GM21825 (cell line): ENCODE measurements at regions not wholly inside any gene's neighbourhood (a gene's known extent, or its start where the extent isn't known, plus 50 kb on each side); places are given as distances from the start of the nearest gene placed in this dataset.
"Not testable (repeated sequence)": the region's sequence is repeated elsewhere in the genome, so short reads cannot be mapped to it uniquely, and the experiment has no call there.

Experiments used
- ATAC-seq: cut with Tn5 transposase; IDR thresholded peaks from one replicate; pipeline ENCODE4 v1.9.1; 2021; ENCODE audit warnings: mild to moderate bottlenecking, moderate library complexity; ENCODE audit not compliant: unreplicated experiment

DNA sequence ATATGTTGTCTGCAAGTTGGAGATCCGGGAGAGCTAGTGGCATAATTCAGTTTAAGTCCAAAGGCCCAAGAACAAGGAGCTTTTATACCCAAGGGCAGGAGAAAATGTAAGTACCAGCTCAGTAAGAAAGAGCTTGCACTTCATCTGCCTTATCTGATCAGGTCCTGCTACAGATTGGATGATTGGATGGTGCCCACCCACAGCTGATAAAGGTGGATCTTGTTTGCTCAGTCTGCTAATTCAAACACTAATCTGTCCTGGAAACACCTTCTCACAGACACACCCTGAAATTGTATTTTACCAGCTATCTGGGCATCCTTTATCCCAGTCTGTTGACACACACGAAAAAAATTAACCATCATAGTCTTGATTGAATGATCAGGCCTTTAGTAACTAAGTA is 230.7 kb upstream of the SLC16A7 start:
- no peak for ATAC-seq

GRCh38 chr12:59357811-59358210 is 238.0 kb upstream of the SLC16A7 start:
- no peak for ATAC-seq

DNA sequence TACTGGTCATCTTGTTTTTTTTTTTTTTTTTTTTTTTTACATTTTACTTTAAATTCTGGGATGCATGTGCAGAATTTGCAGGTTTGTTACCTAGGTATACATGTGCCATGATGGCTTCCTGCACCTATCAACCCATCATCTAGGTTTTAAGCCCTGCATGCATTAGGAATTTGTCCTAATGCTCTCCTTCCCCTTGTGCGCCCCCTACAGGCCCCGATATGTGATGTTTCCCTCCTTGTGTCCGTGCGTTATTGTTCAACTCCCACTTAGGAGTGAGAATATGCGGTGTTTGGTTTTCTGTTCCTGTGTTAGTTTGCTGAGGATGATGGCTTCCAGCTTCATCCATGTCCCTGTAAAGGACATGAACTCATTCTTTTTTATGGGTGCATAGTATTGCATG is 249.6 kb upstream of the SLC16A7 start:
- ATAC-seq = not testable (repeated sequence)

- ATAC-seq = no peak
Measured at GRCh38 chr12:59345406-59345805, 250.4 kb upstream of the SLC16A7 start.

GRCh38 chr12:59344224-59344623 is 251.6 kb upstream of the SLC16A7 start:
- ATAC-seq = no peak

GRCh38 chr12:59329462-59329861 is 266.4 kb upstream of the SLC16A7 start:
- no peak for ATAC-seq

DNA sequence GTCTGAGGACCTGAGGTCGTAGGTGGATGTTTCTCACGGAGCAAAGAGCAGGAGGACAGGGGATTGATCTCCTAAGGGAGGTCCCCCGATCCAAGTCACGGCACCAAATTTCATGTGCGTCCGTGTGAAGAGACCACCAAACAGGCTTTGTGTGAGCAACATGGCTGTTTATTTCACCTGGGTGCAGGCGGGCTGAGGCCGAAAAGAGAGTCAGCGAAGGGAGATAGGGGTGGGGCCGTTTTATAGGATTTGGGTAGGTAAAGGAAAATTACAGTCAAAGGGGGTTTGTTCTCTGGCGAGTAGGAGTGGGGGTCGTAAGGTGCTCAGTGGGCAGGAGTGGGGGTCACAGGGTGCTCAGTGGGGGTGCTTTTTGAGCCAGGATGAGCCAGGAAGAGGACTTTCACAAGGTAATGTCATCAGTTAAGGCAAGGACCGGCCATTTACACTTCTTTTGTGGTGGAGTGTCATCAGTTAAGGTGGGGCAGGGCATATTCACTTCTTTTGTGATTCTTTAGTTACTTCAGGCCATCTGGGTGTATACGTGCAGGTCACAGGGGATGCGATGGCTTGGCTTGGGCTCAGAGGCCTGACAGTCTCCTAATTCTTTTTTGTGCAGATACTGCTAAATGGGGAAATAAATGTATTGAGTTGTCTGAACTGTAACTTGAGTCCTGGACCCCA is 267.3 kb upstream of the SLC16A7 start:
- ATAC-seq = not testable (repeated sequence)

DNA sequence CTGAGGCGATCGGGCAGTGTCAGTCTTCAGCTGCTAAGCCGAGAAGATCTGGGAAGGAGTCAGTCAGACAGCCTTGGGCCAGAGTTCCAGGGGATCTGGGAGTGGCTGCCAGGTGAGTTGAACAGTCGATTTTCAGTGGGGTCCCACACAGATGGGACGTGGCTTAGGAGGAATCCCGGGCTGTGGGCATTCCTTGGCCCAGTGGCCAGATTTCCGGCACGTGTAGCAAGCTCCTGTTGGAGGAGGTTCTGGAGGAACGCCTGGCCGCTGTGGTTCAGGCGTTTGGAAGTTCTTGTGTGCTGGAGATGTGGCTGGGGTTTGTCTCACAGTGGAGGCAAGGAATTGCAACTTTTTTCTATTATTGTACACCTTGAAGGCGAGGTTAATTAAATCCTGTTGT is 269.4 kb upstream of the SLC16A7 start:
- not testable (repeated sequence) for ATAC-seq

GRCh38 chr12:59322473-59322872 is 273.4 kb upstream of the SLC16A7 start:
- no peak for ATAC-seq

DNA sequence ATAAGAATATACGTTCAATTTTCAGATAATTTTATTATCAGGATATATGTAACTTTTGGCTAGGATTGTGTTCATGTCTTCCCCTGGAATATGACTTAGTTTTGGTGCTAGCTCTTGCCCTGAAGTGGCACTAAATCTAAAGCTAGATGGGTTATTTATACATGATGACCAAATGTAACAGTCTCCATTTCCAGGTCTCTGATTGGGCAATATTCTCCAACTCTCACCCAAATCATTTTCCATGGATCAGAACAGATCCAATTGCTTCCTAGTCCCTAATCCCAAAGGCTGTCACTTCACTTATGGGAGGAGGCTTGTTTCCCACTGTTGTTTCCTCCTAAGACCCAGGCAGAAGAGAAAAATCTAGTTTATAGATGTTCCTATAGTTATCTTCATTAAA is 274.6 kb upstream of the SLC16A7 start:
- no peak for ATAC-seq

GRCh38 chr12:59320112-59320511 is 275.7 kb upstream of the SLC16A7 start:
- ATAC-seq = no peak

- no peak for ATAC-seq
Measured at GRCh38 chr12:59318940-59319339, 276.9 kb upstream of the SLC16A7 start.

DNA sequence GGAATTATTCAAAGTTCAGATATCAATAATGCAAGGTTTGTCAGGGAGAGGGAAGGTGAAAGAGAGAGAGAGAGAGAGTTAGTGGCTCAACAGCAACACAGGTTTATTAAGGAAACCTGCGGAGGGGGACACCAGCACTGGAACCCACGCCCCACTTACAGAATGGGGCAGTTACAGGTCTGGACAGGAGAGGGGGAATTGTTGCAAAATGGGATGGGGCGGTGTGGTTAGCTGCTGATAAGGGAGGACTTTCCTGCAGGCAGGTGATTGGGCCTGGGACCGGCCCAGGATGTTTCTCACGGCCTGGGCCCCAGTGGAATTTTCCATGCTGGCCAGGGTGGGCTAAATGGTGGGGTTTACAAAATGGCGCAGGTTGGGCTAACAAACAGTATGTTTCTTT is 278.2 kb upstream of the SLC16A7 start:
- no peak for ATAC-seq

DNA sequence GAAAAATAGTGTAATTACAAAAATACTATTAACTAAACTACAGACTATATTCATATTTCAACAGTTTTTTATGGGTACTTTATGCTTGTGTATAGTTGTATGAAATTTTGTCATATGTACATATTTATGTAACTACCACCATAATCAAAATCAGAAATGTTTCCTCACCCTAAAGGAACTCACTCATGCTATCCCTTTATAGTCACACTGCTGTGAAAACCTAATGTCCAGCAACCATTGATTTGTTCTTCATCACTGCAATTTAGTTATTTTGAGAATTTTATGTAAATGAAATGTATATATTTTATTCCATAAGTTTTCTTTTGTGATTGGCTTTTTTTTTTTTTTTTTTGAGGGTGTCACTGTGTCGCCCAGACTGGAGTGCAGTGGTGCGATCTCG is 278.9 kb upstream of the SLC16A7 start:
- no peak for ATAC-seq

GRCh38 chr12:59316354-59316753 is 279.5 kb upstream of the SLC16A7 start:
- ATAC-seq = not testable (repeated sequence)

DNA sequence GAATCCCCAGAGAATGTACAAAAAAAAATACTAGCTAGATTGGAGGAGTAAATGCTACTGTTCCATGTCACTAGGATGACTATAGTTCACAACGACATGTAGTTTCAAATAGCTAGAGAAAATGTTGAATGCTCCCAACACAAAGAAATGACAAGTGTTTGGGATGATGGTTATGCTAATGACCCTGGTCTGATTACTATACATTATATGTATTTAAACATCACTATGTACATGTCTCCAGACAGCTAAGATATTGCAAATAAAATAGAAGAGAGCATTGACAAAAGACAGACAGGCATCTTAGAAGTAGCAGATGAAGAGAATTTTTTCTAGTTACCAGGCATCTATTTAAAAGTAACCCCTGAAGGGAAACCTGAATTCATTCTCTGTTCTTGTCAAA is 281.6 kb upstream of the SLC16A7 start:
- no peak for ATAC-seq

DNA sequence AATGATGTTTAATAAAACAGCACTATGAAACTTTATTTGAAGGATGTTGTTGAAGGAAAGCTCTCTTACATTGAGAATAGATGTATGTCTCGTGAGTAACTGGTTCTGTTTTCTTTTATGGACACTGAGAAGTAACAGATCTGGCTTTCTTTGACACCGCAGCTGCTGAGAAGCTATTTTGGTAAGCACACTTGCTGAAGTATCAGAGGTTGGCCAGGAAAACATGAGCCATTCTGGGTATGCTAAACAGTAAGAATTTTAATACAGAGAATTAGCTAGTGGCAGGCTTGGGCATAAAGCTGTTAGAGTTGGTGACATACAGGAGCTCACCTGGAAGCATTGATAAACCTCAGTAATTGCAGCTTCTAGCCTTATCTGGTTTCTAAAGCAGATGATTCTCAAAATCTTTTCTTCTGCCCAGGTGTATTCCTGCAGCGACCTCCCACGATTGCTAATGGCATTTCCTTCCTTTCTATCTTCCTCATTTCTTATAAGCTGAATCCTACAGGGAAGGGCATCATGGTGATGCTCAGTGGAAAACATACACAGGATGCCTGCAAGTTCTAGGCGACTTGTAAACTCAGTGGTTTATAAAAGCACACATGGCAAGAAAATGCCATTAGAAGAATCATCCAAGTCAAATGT is 291.6 kb upstream of the SLC16A7 start:
- no peak for ATAC-seq

DNA sequence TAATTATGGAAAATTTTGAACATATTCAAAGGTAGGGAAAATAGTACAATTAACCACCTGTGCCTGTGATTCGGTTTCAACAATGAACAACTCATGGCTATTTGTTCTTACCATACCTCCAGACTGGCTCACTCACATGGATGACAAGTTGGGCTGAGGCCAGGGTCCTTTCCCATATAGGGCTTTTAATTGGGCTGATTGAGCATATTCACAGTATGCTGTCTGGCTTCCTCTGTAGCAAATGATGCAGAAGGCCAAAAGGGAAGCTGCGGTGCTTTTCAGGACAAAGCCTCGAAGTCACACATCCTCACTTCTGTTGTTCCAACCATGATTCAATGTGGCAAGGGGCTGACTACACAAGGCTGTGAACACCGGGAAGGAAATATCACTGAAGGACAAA is 297.5 kb upstream of the SLC16A7 start:
- ATAC-seq = no peak

- no peak for ATAC-seq
Measured at GRCh38 chr12:59294221-59294620, 301.6 kb upstream of the SLC16A7 start.

GRCh38 chr12:59282999-59283398 is 312.8 kb upstream of the SLC16A7 start:
- no peak for ATAC-seq

DNA sequence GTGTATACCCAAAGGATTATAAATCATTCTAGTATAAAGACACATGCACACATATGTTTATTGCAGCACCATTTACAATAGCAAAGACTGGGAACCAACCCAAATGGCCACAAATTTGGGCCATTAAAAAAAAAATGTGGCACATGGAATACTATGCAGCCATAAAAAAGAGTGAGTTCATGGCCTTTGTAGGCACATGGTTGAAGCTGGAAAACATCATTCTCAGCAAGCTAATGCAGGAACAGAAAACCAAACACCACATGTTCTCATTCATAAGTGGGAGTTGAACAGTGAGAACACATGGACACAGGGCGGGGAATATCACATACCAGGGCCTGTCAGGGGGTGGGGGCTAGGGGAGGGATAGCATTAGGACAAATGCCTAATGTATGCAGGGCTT is 322.3 kb upstream of the SLC16A7 start:
- ATAC-seq = not testable (repeated sequence)

DNA sequence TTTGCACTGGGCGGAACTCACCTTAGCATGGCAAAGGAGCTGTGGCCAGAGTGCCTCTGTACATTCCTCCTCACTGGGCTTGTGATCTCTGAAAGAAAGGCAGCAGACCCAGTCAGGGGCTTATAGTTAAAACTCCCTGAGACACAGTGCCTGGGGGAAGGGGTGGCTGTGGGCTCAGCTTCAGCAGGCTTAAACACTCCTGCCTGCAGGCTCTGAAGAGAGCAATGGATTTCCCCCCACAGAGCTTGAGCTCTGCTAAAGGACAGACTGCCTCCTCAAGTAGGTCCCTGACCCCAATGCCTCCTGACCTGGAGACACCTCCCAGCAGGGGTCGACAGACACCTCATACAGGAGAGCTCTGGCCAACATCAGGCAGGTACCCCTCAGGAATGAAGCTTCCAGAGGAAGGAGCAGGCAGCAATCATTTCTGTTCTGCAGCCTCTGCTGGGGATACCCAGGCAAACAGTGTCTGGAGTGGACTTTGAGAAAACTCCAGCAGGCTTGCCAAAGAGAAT is 327.5 kb upstream of the SLC16A7 start:
- ATAC-seq = no peak

- no peak for ATAC-seq
Measured at GRCh38 chr12:59260202-59260601, 335.6 kb upstream of the SLC16A7 start.
